IPS-NIHi11 (cell line): ENCODE measurements at regions not wholly inside any gene's neighbourhood (a gene's known extent, or its start where the extent isn't known, plus 50 kb on each side); places are given as distances from the start of the nearest gene placed in this dataset.
"Not testable (repeated sequence)": the region's sequence is repeated elsewhere in the genome, so short reads cannot be mapped to it uniquely, and the experiment has no call there.

Source experiments
- DNase-seq: peaks from one replicate; pipeline ENCODE4 v3.0.0; 2012; ENCODE audit warnings: mixed read lengths, low spot score

- DNase-seq = no peak
These were observed 181.3 kb upstream of the KLF3 start for GRCh38 chr4:38482696-38483095.

- not testable (repeated sequence) for DNase-seq
These were observed 180.4 kb upstream of the KLF3 start for GRCh38 chr4:38483628-38484027.

- peak; percentile 23 for DNase-seq
These were observed 174.8 kb upstream of the KLF3 start for GRCh38 chr4:38489011-38489861.

GRCh38 chr4:38489924-38490639 is 173.9 kb upstream of the KLF3 start:
- DNase-seq = peak; percentile 14

GRCh38 chr4:38490753-38491446 is 173.1 kb upstream of the KLF3 start:
- DNase-seq = no peak

GRCh38 chr4:38491854-38492478 is 172.0 kb upstream of the KLF3 start:
- no peak for DNase-seq

GRCh38 chr4:38493066-38493465 is 170.9 kb upstream of the KLF3 start:
- DNase-seq = no peak

GRCh38 chr4:38495446-38495845 is 168.6 kb upstream of the KLF3 start:
- peak; percentile 49 for DNase-seq

GRCh38 chr4:38497121-38497520 is 166.9 kb upstream of the KLF3 start:
- no peak for DNase-seq

GRCh38 chr4:38499101-38499500 is 164.9 kb upstream of the KLF3 start:
- no peak for DNase-seq

GRCh38 chr4:38500433-38500832 is 163.6 kb upstream of the KLF3 start:
- no peak for DNase-seq

- no peak for DNase-seq
These were observed 162.3 kb upstream of the KLF3 start for GRCh38 chr4:38501698-38502097.

- no peak for DNase-seq
These were observed 160.2 kb upstream of the KLF3 start for GRCh38 chr4:38503689-38504395.

- no peak for DNase-seq
These were observed 159.6 kb upstream of the KLF3 start for GRCh38 chr4:38504396-38504715.

GRCh38 chr4:38509551-38509950 is 154.4 kb upstream of the KLF3 start:
- no peak for DNase-seq

GRCh38 chr4:38510201-38510600 is 153.8 kb upstream of the KLF3 start:
- DNase-seq = no peak

GRCh38 chr4:38511702-38512101 is 152.3 kb upstream of the KLF3 start:
- DNase-seq = no peak

GRCh38 chr4:38512840-38513239 is 151.2 kb upstream of the KLF3 start:
- peak; percentile 25 for DNase-seq

- DNase-seq = no peak
These were observed 149.4 kb upstream of the KLF3 start for GRCh38 chr4:38514465-38515146.

GRCh38 chr4:38516190-38516589 is 147.8 kb upstream of the KLF3 start:
- no peak for DNase-seq

- DNase-seq = no peak
These were observed 144.3 kb upstream of the KLF3 start for GRCh38 chr4:38519666-38520065.
